Activated T-cell treated with anti-CD3 and anti-CD28 coated beads, Interleukin-2, amount 50 U/mL, for 1 hour (primary cell): ENCODE measurements at regions not wholly inside any gene's neighbourhood (a gene's known extent, or its start where the extent isn't known, plus 50 kb on each side); places are given as distances from the start of the nearest gene placed in this dataset.
"Not testable (repeated sequence)": the region's sequence is repeated elsewhere in the genome, so short reads cannot be mapped to it uniquely, and the experiment has no call there.

Experiments
- DNase-seq: peaks from one replicate; pipeline ENCODE4 v3.0.0-alpha.2; 2020

DNA sequence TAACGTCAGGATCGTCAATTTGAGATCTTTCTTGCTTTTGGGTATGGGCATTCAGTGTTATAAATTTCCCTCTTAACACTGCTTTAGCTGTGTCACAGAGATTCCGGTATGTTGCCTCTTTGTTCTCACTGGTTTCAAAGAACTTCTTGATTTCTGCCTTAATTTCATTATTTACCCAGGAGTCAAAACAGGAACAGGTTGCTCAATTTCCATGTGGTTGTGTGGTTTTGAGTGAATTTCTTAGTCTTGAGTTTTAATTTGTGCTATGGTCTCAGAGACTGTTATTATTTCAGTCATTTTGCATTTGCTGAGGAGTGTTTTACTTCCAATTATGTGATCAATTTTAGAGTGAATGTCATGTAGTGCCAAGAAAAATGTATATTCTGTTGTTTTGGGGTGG, 153.1 kb downstream of the PCDH17 start:
- no peak for DNase-seq

DNA sequence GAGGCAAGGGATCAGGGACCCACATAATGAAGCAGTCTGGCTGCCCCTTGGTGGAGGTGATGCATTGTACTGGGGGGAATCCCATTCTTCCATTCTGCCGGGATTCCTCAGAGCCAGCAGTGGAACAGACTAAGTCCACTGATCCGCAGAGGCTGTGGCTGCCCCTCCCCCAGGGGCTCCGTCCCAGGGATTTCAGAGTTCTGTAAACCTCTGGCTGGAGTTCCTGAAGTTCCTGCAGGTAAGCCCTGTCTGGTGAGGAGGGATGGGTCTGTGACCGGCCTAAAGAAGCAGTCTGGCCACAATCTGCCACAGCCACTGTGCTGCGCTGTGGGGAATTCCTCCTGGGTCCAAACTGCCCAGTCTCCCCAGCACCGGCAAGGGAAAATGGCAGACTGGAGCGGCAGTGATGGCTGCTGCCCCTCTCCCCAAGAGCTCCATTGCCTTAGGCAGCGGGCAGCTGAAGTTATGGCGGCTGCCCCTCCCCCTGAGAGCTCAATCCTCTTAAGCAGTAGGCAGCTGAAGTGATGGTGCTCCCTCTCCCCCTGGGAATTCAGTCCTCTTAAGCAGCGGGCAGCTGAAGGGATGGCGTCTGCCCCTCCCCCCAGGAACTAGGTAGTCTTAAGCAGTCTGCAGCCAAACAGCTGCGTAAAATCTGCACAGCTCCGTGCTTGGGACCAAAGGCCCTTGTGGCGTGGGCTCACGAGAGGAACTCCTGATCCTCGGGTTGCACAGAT, 155.7 kb downstream of the PCDH17 start:
- DNase-seq = no peak

DNA sequence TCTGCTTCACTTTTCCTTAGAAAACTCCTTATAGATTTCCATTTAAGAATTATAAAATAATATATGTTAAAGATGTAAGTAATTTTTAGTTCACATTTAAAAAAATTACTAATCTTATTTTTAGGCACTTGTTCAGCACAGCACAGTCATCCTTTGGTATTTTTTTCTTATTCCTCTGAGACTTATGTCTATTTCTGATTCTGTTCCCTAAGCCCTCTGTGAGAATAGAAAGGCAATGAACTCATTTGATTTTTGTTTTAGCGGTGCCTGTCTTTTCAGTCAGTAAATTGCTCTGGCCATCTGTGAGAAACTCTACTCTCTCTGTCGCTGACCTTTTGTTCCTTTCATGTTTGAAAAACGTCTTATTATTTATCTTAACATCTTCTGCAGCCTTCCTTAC, 168.1 kb downstream of the PCDH17 start:
- DNase-seq = no peak

DNA sequence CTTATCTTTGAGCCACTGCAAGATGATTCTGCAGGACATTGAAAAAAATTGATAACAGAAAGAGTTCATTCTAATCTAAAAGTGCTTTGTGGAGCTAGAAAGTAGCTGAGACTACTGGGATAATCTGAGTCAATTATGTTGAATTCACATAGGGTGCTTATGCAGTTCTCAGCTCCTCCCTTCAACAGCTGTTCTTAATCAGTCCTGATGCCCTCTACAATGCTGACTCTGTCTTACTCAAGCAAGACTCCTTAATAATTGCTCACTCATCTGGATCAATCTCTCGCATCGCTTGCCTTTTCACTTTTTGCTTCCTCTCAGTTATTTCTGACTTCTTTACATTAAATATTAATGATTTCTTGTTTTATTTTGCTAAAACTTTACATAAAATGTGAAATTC, 182.1 kb downstream of the PCDH17 start:
- no peak for DNase-seq

DNA sequence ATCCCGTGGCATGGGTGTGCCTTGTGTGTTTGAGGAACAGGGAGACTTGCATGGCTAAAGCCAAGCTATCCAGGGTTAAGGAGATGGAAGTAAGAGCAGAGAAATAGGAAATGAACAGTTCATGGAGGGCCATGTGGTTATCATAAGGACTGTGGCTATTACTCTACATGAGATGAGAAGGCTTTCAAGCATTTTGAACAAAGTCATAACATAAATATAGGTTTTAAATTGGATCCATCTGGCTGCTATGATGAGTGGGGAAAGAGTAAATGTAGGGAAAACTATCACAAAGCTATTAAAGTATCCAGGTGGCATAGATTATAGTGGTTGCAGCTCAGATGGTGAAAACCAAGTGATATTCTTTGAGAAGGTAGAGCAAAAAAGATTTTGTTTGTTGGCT, 184.1 kb downstream of the PCDH17 start:
- DNase-seq = no peak

DNA sequence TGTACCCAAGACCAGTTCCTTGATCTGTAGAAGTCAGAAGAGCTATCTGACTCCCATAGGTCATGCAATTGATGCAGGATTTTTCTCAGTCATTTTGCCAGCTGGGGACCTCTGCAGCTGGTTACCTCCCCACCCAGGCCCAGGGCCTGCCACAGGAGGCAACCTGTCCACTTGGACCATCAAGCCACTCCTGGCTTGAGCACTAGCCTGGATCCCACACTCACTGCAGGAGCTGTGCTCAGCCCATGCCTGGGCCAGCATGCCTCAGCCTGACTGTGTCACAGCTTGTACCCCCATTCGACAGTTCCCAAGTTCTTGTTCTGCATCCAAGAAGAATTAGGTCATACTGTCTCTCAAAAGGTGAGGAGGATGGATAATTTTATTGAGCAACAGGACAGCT, 189.4 kb downstream of the PCDH17 start:
- no peak for DNase-seq

DNA sequence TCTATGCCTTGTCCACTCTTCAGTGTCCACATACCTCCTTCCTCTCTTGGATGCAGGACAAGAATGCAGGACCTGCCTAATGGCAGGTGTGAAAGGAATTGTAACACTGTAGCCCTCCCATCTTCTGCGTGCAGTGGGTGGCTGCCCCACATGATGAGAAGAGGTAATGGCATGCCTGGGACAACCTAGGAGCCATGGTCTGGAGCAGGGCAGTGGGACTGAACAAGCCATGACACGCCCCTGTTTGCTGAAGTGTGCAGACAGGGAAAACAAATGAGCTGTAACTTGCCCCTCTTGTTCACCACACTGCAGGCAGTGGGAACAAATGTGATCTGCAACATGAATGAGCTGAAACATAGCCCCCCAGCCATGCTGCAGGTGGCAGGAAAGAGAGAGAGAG, 192.2 kb downstream of the PCDH17 start:
- DNase-seq = no peak

DNA sequence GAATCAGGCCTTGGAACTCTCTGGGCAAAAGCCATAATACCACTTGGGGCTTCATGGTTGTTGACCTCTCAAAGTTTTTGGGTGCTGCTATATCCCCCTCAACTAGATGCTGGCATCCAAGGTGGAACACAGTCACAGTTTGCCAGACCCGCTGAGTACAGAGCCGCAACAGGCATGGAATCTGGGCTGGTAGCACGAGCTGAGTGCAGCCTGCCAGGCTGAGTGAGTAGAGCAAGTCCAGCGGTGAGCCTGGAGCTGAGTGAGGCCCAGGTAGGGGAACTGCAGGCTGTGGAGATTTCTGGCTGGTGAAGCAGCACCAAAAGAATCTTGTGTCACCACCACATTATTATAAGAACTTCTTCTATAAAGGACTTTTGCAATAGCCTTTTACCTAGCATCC, 192.6 kb downstream of the PCDH17 start:
- DNase-seq = no peak

DNA sequence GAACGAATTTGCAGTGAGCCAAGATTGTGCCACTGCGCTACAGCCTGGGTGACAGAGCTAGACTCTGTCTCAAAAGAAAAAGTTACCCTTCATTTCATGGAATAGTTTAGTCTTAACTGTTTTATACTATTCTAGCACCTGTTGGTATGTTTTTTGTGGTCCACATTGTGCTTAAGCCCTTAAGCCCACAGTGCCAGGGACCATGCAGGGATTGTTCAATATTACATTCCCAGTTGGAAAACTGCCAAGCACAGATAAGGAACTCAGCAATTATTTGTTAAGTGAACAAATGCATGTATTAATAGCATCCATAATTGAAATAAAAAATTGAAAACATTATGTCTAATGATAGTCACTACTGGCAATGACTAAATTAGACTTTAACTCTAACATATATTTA, 193.5 kb downstream of the PCDH17 start:
- no peak for DNase-seq

DNA sequence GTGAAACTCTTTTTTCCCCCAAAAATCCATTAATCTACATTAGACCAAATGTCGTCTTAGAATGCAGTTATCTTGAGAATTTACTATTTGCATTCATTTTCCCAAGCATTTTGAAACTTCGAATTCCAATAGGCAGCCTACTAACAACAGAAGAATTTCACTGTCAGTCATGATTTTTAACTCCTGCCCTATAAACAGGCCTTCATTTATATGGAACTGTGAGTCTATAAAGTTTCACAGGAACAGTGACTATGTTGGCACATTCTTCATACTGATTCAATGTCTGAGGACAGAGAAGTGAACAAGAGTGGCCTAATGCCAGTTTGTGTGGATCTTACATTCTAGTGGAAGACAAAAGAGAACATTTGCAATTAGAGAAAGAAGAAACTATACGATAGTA, 198.0 kb downstream of the PCDH17 start:
- no peak for DNase-seq

DNA sequence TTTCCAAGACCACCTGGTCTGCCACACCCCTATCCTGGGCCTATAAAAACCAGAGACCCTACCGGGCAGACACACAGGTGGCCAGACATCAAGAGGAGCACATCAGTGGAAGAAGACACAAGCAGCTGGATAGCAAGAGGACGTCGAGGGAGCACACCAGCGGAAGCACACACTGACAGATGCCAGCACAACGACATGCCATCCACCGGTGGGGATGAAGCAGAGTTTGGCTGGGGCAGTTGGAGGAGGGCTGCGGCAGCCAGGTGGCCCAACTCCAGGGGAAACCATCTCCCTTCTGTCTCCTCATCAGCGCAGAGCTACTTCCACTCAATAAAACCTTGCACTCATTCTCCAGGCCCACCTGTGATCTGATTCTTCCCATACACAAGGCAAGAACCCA, 200.6 kb downstream of the PCDH17 start:
- no peak for DNase-seq

DNA sequence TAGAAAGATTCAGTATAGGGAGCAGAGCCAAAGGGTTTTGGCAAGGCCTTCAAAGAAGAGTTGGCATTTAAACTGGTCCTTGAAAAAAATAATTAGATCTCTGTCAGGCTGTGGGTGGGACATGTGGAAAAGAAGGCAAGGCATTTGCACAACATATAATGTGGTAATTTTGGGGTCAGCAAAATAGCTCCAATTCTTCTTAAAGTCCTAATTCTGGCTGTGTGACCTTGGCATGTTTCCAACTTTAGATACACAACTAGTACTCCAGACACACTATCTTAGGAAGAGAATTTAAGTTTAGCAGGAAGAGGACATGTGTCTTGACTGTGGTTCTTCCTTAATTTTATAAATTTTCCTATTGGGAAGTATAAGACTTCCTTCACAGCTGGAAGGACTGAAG, 206.3 kb downstream of the PCDH17 start:
- DNase-seq = no peak

DNA sequence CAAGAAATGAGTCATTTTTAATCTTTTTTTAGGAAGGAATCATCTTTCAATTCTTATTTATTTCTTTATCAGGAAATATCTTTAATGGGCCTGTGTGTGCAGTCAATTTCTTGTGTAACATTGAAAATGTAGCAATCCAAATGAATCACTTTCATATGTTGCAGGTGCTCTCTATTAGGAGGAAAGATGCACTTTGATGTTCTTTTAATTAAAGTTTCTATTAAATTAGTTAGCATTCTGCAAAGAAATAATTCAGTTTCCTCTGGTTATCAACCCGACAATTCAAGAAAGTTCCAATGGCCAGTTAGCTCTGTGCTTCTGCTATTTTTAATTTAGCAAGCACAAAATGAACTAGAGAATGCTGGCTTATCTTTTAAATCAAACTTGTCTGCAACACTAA, 212.0 kb downstream of the PCDH17 start:
- DNase-seq = no peak

DNA sequence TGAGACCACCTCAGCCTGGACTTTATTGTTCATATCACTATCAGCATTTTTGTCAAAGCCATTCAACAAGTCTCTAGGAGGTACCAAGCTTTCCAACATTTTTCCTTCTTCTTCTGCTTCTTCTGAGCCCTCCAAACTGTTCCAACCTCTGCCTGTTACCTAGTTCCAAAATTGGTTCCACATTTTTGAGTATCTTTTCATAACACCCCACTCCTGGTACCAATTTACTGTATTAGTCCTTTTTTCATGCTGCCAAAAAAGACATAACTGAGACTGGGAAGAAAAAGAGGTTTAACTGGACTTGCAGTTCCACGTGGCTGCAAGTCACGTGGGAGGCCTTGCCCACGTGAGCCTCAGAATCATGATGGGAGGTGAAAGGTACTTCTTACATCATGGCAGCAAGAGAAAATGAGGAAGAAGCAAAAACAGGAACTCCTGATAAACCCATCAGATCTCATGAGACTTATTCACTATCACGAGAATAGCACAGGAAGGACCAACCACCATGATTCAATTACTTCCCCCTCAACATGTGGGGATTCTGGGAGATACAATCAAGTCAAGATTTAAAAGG, 215.1 kb downstream of the PCDH17 start:
- DNase-seq = no peak

DNA sequence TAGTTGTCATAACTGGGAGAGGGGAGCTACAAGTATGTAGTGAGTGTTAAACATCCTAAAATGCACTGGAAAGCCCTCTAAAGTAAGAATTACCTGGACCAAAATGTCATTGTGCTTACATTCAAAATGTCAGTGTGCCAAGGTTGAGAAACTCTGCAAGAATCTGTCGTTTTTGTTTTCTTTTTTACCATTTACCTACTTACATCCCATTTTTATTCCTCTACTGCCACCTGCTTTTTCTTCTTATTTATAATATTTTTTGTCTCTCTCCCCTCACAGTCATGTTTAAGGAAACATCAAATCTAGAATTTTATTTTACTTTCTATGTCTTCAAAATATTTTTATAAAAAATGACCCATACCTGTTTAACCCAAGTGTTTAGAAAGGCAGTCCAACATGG, 226.4 kb downstream of the PCDH17 start:
- no peak for DNase-seq

DNA sequence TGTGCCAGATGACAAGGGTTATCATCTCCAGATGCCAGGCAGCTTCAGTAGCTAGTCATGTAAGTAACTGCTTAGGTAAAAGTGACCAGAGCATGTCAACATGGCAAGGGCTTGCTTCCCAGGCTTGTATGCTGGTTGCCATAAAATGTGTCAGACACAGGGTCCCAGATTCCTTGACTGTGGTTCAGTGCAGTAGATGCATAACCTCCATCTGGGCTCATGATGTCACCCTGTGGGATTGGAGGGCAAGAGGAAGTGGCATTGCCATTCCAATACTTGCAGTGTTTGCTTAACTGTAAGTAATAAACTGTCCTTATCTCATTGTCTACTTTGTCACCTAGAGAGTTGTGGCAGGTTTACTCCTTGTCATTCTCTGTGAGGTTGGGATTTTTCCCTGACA, 226.8 kb downstream of the PCDH17 start:
- no peak for DNase-seq

DNA sequence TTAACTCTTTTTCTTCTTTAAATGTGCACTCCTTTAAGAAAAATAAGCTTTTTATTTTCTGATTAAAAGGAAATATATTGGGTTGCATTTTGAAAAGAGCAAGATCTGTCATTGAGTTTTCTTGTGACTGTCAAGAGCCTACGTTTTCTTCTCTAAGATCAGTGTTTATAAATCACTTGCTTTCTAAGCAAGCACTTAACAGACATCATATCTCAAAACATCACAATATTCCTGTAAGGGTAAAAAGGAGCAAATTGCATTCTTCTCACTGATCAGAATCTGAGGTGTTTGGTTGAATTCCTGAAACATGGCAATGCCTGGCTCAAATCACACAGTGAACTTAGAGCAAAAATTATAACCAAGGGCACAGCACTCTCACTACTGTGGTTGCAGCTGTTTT, 231.3 kb downstream of the PCDH17 start:
- no peak for DNase-seq

DNA sequence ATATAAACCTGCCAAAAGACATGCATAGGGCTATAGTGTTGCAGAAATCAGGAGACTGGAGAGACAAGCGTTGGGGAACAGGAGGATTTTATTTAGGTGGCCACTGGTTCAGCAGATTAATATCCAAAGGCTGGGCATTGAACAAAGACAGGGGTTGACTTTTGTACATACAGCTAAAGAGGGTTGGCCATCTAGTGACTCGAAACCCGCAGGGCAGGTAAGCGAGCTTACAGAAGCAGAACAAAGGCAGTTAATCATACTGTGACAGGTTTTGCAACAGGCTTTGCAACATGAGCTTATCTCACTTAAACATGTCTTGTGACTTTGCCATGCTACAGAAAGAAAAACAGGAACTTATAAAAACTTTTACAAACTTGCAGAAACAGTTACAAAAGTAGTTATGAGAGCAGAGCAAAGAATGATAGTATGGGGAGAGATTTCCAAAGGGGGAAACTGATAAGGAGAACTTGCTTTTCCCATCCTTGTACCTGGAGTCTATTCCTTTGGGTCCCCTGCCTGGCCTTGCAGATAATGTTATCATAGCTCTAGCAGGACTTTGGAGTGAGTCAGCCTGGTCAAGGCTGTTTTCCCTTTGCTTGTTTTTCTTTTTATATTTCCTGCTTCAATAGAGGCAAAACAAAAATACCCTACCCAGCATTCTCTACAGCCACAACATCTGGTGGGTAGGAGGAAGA, 234.2 kb downstream of the PCDH17 start:
- DNase-seq = no peak

DNA sequence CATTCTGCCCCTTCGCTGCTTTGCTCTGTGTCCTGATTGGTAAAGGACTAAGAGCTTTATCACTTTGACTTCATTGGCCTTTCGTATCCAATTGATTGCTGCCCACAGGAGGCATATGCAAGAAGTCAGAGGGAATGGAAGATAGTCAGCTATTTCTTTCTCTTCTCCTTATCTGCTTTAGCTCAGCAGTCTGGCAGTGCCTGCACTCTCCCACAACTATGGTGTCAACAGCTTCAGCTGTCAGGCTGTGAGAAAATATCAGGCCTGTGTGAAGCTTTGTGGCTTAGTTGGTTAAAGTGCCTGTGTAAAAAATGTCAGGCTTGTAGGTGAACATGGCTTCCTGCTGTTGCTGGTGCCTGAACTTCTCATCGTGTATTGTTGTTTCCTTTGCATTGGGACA, 243.0 kb downstream of the PCDH17 start:
- DNase-seq = no peak

DNA sequence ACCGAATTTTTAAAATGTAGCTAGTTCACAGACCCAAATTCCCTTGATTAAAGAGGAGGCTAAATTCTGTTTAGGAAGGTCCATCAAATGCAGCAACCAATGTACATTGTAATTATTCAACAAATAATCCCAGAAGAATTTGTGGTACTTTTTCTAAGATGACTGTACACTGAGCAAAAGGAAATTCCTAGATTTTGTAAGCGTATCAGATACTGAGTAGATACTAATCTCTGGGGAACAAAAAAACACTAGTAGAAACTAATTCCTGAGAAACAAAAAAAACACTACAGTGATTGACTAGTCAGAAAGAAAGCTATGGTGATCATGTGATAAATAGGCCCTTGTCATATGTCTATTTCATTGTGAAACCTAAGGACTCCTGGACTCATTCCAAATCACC, 246.1 kb downstream of the PCDH17 start:
- DNase-seq = no peak

DNA sequence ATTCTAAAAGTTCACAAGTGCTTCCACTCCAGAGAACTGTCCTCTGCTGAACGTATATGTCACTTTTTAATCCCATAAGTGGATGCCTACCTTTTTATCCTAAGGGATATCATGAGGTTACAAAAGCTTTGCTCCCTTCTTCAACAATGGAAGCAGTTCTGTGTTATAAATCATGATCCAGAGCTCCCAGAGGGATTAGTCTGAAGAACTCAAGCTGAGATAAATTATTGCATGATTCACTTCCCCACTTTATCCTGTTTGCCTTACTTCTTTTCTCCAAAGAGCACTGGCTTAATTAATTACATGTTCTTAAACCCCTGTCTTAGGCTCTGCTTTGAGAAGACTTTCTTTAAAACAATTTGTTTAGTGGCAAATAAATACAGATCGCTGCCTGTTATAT, 246.7 kb downstream of the PCDH17 start:
- no peak for DNase-seq

DNA sequence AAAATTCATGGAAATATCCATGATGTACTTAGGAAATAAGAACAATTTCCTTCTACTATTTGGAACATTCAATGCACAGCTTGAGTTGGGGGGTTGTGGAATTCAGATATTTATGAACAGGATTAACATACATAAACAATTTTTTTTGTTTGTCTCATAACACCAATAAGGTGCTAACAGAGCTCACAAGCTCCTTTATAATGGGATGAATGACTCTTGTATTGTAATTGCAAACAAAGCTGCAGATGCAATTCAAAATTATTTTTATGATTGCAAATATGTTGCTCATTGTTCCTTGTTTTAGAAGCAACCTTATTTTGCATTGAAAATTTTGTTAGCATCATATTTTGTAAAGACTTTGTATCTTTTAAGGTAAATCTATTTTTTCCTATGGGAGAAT, 265.7 kb downstream of the PCDH17 start:
- DNase-seq = no peak

DNA sequence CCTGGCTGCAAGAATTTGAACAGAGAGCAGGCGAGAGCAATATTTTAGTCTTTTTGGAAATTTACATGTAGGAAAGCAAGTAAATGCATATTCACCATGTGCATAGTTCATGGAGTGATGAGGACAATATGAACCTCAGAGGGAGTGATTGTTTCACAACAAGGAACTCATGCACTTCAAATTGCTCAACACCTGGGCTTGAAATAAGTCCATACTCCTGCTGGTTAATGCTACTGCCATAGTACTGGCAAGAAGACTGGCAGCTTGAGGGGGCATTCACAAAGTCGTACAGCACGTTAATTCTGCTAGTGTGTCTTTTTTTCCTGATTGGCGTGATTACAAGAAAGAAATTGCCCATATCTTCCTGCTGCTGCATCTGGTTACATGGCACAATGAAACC, 267.6 kb downstream of the PCDH17 start:
- no peak for DNase-seq

DNA sequence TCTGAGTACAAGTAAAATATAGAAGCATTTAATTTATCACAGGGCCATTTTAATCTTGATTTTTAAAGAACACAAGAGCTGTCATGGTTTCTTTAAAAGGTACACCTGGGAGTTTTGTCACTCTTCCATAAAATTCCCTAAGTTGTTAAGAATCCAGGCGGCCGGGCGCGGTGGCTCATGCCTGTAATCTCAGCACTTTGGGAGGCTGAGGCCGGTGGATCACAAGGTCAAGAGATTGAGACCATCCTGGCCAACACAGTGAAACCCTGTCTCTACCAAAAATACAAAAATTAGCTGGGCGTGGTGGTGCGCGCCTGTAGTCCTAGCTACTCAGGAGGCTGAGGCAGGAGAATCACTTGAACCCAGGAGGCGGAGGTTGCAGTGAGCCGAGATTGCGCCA, 278.3 kb downstream of the PCDH17 start:
- not testable (repeated sequence) for DNase-seq

DNA sequence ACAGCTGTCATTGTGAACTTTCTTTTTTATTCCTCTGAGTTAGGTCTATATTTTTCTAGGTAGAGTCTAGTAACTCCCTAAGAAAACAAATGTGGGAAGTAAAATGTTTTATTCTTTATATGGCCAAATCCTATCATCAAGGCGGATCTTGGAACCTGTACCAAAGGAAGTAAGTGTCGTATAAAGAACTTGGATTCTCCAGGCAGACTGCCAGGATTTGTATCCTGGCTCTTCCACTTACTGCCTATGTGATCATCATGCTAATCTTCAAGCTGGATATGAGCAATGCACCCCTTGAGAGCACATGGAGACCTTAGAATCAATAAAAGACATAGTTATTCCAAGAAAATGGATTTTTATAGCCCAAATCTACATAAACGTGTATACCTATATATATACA, 286.5 kb downstream of the PCDH17 start:
- no peak for DNase-seq
